HPDE6-E6E7 (cell line): ENCODE measurements at regions not wholly inside any gene's neighbourhood (a gene's known extent, or its start where the extent isn't known, plus 50 kb on each side); places are given as distances from the start of the nearest gene placed in this dataset.
"Not testable (repeated sequence)": the region's sequence is repeated elsewhere in the genome, so short reads cannot be mapped to it uniquely, and the experiment has no call there.

ENCODE experiments used
- DNase-seq: peaks from one replicate; pipeline ENCODE4 v3.0.0; 2011; ENCODE audit warnings: missing footprints; ENCODE audit errors: extremely low spot score

GRCh38 chr21:41567901-41568510, 60.0 kb upstream of the TMPRSS2 start:
- no peak for DNase-seq

- not testable (repeated sequence) for DNase-seq
These were observed 59.3 kb upstream of the TMPRSS2 start for GRCh38 chr21:41567237-41567636.

GRCh38 chr21:41566500-41567014, 58.6 kb upstream of the TMPRSS2 start:
- DNase-seq = no peak

- no peak for DNase-seq
These were observed 57.6 kb upstream of the TMPRSS2 start for GRCh38 chr21:41565550-41565949.

- peak; percentile 79 for DNase-seq
These were observed 56.9 kb upstream of the TMPRSS2 start for GRCh38 chr21:41564871-41565274.

- DNase-seq = no peak
These were observed 54.4 kb upstream of the TMPRSS2 start for GRCh38 chr21:41562101-41563000.

- no peak for DNase-seq
These were observed 53.7 kb upstream of the TMPRSS2 start for GRCh38 chr21:41561701-41562100.

GRCh38 chr21:41560661-41561158, 52.8 kb upstream of the TMPRSS2 start:
- no peak for DNase-seq

- no peak for DNase-seq
These were observed 52.0 kb upstream of the TMPRSS2 start for GRCh38 chr21:41559658-41560631.

GRCh38 chr21:41558842-41559241, 50.9 kb upstream of the TMPRSS2 start:
- no peak for DNase-seq

GRCh38 chr21:41557884-41558283, 49.9 kb upstream of the TMPRSS2 start:
- DNase-seq = no peak
